Uterus (tissue), 3 donors: ENCODE measurements at regions not wholly inside any gene's neighbourhood (a gene's known extent, or its start where the extent isn't known, plus 50 kb on each side); places are given as distances from the start of the nearest gene placed in this dataset.
"Not testable (repeated sequence)": the region's sequence is repeated elsewhere in the genome, so short reads cannot be mapped to it uniquely, and the experiment has no call there.

Source experiments
- DNase-seq, 2 donors: peaks; one replicate each; pipeline ENCODE4 v3.0.0-alpha.2; 2019 to 2020
- H3K27ac ChIP-seq, 2 donors: fragments of 200-600 bp; sonication (generic); 1 replicate in 1 of 2; 2 replicates in 1 of 2; pipeline ENCODE4 v1.5.1; 2016 to 2018
- H3K27me3 ChIP-seq, 2 donors: fragments of 200-600 bp; sonication (generic); one replicate each; pipeline ENCODE4 v1.5.1; 2018 to 2019; ENCODE audit warnings: control low read depth in 1 of 2
- H3K36me3 ChIP-seq, 2 donors: fragments of 200-600 bp; sonication (generic); one replicate each; pipeline ENCODE4 v1.5.1; 2019; ENCODE audit warnings: control low read depth in 1 of 2
- H3K4me1 ChIP-seq, 2 donors: fragments of 200-600 bp; sonication (generic); one replicate each; pipeline ENCODE4 v1.5.1; 2018 to 2019; ENCODE audit warnings: control low read depth in 1 of 2
- H3K4me3 ChIP-seq, 2 donors: fragments of 200-600 bp; sonication (generic); 1 replicate in 1 of 2; 2 replicates in 1 of 2; pipeline ENCODE4 v1.5.1; 2018 to 2019; ENCODE audit warnings: mild to moderate bottlenecking in 1 of 2
- H3K9me3 ChIP-seq, 2 donors: fragments of 200-600 bp; sonication (generic); one replicate each; pipeline ENCODE4 v1.5.1; 2019; ENCODE audit warnings: control low read depth in 1 of 2
- CTCF ChIP-seq, 4 experiments: fragments of 200-600 bp in 2 of 4; fragments of 450-650 bp in 2 of 4; sonication (generic) in 2 of 4; IDR thresholded peaks; one replicate each; pipeline ENCODE4 v1.5.1; 2016 to 2019; ENCODE audit warnings: antibody characterized with exemption in 4 of 4, mild to moderate bottlenecking in 2 of 4, moderate library complexity in 1 of 4
- POLR2A ChIP-seq, 2 donors: fragments of 450-650 bp; IDR thresholded peaks; one replicate each; pipeline ENCODE4 v1.6.1; 2016; ENCODE audit warnings: antibody characterized with exemption in 2 of 2, mild to moderate bottlenecking in 1 of 2, moderate library complexity in 1 of 2
- intact Hi-C: fragments of 100-400 bp; cut with DNase I; formaldehyde crosslinking; loops from one replicate; pipeline ENCODE4 v1.15.1; 2023; ENCODE audit warnings: low total_unique reads
- donor health status: DM: yes; HTN: yes; CAD: no.

GRCh38 chr9:100819980-100820379, 208.5 kb upstream of the PLPPR1 start:
- no peaks in the 10 kb centered on the region for H3K9me3 ChIP-seq
- intact Hi-C loops: no loop called here
- DNase-seq: no peak
- H3K27me3 ChIP-seq: no peaks in the 10 kb centered on the region
- H3K36me3 ChIP-seq: no peaks in the 10 kb centered on the region
- H3K4me1 ChIP-seq: no peaks in the 10 kb centered on the region
- TF ChIP-seq CTCF (IDR thresholded peaks at IDR 0.05) (no peak), POLR2A (IDR thresholded peaks at IDR 0.05) (no peak)
- H3K27ac ChIP-seq: no peak overlapping the region
- H3K4me3 ChIP-seq: no peak overlapping the region

- H3K4me3 ChIP-seq, H3K27ac ChIP-seq, H3K9me3 ChIP-seq, H3K27me3 ChIP-seq, DNase-seq, H3K36me3 ChIP-seq, H3K4me1 ChIP-seq, intact Hi-C loops: not testable (repeated sequence)
These were observed 195.5 kb upstream of the PLPPR1 start for GRCh38 chr9:100833035-100833434.

- H3K36me3 ChIP-seq: no peaks in the 10 kb centered on the region
- H3K4me1 ChIP-seq: no peaks in the 10 kb centered on the region
- no peak overlapping the region for H3K4me3 ChIP-seq
- no peak overlapping the region for H3K27ac ChIP-seq
- H3K9me3 ChIP-seq: no peaks in the 10 kb centered on the region
- H3K27me3 ChIP-seq: no peaks in the 10 kb centered on the region
- intact Hi-C loops: no loop called here
- TF ChIP-seq CTCF (IDR thresholded peaks at IDR 0.05) (no peak), POLR2A (IDR thresholded peaks at IDR 0.05) (no peak)
- no peak for DNase-seq
These were observed 189.7 kb upstream of the PLPPR1 start for GRCh38 chr9:100838857-100839256.

GRCh38 chr9:100848726-100849125, 179.8 kb upstream of the PLPPR1 start:
- Histone ChIP-seq H3K4me3 (no peak overlapping the region), H3K27me3 (no peaks in the 10 kb centered on the region), H3K27ac (no peak overlapping the region), H3K36me3 (no peaks in the 10 kb centered on the region), H3K4me1 (no peaks in the 10 kb centered on the region), H3K9me3 (no peaks in the 10 kb centered on the region)
- TF ChIP-seq CTCF (IDR thresholded peaks at IDR 0.05) (no peak), POLR2A (IDR thresholded peaks at IDR 0.05) (no peak)
- intact Hi-C loops: no loop called here
- no peak for DNase-seq

- no peak for TF ChIP-seq CTCF (IDR thresholded peaks at IDR 0.05)
- TF ChIP-seq POLR2A (IDR thresholded peaks at IDR 0.05): no peak
- no peak overlapping the region for H3K27ac ChIP-seq
- no peaks in the 10 kb centered on the region for H3K36me3 ChIP-seq
- intact Hi-C loops: no loop called here
- H3K27me3 ChIP-seq: no peaks in the 10 kb centered on the region
- H3K4me3 ChIP-seq: no peak overlapping the region
- H3K4me1 ChIP-seq: no peaks in the 10 kb centered on the region
- H3K9me3 ChIP-seq: no peaks in the 10 kb centered on the region
- no peak for DNase-seq
These were observed 176.4 kb upstream of the PLPPR1 start for GRCh38 chr9:100852088-100852487.

GRCh38 chr9:100856238-100856637, 172.3 kb upstream of the PLPPR1 start:
- Histone ChIP-seq H3K27me3 (no peaks in the 10 kb centered on the region), H3K27ac (no peak overlapping the region), H3K4me1 (no peaks in the 10 kb centered on the region), H3K36me3 (no peaks in the 10 kb centered on the region), H3K9me3 (no peaks in the 10 kb centered on the region), H3K4me3 (no peak overlapping the region)
- TF ChIP-seq POLR2A (IDR thresholded peaks at IDR 0.05): no peak
- TF ChIP-seq CTCF (IDR thresholded peaks at IDR 0.05): no peak
- intact Hi-C loops: no loop called here
- DNase-seq: no peak
